AG04450 (cell line): ENCODE measurements at regions not wholly inside any gene's neighbourhood (a gene's known extent, or its start where the extent isn't known, plus 50 kb on each side); places are given as distances from the start of the nearest gene placed in this dataset.
"Not testable (repeated sequence)": the region's sequence is repeated elsewhere in the genome, so short reads cannot be mapped to it uniquely, and the experiment has no call there.

Experiments
- CTCF ChIA-PET: fragments of 300-600, 350-600 bp; formaldehyde crosslinking; extraction: SDS; loops from one replicate; lab custom pipeline; 2022; ENCODE audit warnings: antibody characterized with exemption, inconsistent platforms; lab: Charles Lee
- POLR2A ChIA-PET: fragments of 350-600 bp; formaldehyde crosslinking; extraction: SDS; loops from one replicate; lab custom pipeline; 2021; ENCODE audit warnings: antibody characterized with exemption, inconsistent platforms; lab: Yijun Ruan, JAX
- DNase-seq: peaks from one replicate; pipeline ENCODE4 v3.0.0-alpha.2; 2011; ENCODE audit warnings: low read depth, low spot score
- H3K27ac ChIP-seq: one replicate; pipeline ENCODE4 v1.5.1; 2012; ENCODE audit warnings: low read depth, low read length, control low read depth
- H3K27me3 ChIP-seq: one replicate; pipeline ENCODE4 v1.6.0; 2012; ENCODE audit warnings: low read length; ENCODE audit not compliant: control insufficient read depth, insufficient read depth
- H3K4me3 ChIP-seq: 2 replicates; pipeline ENCODE4 v1.5.1; 2011; ENCODE audit warnings: mild to moderate bottlenecking, low read depth, low read length, control low read depth
- H3K9me3 ChIP-seq: 2 replicates; pipeline ENCODE4 v1.5.1; 2012; ENCODE audit warnings: low read length; ENCODE audit not compliant: control insufficient read depth, insufficient read depth
- TF ChIP-seq, protein P1 (sequence below): IDR thresholded peaks from 2 replicates; pipeline ENCODE4 v1.5.1; 2011; ENCODE audit warnings: low read depth, low read length, control low read depth, inconsistent platforms

DNA sequence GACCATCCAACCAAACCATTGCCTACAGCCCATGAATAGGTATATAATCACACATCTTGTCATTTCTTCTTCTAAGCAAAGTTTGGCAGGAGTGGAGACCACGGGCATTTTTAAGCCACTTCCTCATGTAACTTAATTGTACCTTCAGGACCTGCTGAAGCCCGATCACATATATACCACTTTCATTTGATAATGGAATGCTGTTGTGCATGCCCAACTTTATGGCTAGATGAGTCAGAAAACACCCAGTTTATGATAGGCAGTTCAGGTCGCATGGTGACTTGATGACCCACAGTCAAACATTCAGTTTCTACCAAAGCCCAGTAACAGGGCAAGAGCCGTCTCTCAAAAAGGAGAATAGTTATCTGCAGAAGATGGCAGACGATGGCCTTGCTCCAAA, 2295.0 kb upstream of the ACO1 start:
- DNase-seq = no peak
- TF ChIP-seq, protein P1, sequence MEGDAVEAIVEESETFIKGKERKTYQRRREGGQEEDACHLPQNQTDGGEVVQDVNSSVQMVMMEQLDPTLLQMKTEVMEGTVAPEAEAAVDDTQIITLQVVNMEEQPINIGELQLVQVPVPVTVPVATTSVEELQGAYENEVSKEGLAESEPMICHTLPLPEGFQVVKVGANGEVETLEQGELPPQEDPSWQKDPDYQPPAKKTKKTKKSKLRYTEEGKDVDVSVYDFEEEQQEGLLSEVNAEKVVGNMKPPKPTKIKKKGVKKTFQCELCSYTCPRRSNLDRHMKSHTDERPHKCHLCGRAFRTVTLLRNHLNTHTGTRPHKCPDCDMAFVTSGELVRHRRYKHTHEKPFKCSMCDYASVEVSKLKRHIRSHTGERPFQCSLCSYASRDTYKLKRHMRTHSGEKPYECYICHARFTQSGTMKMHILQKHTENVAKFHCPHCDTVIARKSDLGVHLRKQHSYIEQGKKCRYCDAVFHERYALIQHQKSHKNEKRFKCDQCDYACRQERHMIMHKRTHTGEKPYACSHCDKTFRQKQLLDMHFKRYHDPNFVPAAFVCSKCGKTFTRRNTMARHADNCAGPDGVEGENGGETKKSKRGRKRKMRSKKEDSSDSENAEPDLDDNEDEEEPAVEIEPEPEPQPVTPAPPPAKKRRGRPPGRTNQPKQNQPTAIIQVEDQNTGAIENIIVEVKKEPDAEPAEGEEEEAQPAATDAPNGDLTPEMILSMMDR = no peak
- ChIA-PET POLR2A (no interaction called here), CTCF (no interaction called here)
- Histone ChIP-seq H3K27ac (no peak overlapping the region), H3K9me3 (peaks cover 5% of the 10 kb centered on the region; the same call in 1 of the 2 replicates), H3K4me3 (no peak overlapping the region), H3K27me3 (no peaks in the 10 kb centered on the region)

DNA sequence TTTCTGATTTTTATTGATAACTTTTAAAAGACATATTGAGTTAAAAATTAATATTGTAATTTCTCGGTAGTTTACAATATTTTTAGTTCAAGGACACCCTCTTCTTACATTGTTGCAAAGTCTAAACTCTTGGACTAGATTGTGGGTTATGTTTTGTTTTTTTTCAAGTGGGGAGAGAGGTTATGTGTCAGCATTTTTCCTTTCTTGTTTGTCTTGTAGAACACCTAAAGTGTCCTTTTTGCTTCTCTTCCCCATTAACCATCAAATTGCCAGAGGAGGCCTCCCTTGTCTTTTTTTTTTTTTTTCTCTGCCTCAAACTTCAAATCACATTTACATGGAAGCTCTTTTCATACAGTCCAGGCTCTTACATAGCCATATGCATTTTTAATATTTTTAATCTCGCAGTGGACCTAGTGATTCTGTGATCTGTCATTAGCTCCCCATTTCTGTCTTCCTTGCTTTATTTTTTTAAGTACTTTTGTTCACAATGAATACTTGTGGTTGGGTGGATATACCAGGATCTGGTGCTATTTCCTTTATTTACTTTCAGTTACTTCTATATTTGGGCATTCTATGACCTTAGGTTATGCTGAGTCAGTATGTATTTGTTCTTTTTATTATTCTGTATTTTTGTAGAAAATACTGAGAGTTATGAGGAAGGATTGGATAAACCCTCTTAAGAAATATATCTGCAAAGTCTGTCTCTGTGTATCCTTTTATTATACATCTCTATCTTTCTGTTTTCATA, 2280.6 kb upstream of the ACO1 start:
- CTCF ChIA-PET = no interaction called here
- TF ChIP-seq, protein P1 = no peak
- no peak for DNase-seq
- no peak overlapping the region for H3K27ac ChIP-seq
- no peak overlapping the region for H3K4me3 ChIP-seq
- H3K9me3 ChIP-seq = peaks cover 10% of the 10 kb centered on the region
- H3K27me3 ChIP-seq = no peaks in the 10 kb centered on the region
- POLR2A ChIA-PET = no interaction called here

DNA sequence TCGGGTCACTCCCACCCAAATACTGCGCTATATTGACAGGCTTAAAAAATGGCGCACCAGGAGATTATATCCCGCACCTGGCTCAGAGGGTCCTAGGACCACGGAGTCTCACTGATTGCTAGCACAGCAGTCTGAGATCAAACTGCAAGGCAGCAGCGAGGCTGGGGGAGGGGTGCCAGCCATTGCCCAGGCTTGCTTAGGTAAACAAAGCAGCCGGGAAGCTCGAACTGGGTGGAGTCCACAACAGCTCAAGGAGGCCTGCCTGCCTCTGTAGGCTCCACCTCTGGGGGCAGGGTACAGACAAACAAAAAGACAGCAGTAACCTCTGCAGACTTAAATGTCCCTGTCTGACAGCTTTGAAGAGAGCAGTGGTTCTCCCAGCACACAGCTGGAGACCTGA, 2277.3 kb upstream of the ACO1 start:
- DNase-seq, H3K4me3 ChIP-seq, H3K27me3 ChIP-seq, H3K27ac ChIP-seq, H3K9me3 ChIP-seq, POLR2A ChIA-PET, CTCF ChIA-PET: not testable (repeated sequence)

DNA sequence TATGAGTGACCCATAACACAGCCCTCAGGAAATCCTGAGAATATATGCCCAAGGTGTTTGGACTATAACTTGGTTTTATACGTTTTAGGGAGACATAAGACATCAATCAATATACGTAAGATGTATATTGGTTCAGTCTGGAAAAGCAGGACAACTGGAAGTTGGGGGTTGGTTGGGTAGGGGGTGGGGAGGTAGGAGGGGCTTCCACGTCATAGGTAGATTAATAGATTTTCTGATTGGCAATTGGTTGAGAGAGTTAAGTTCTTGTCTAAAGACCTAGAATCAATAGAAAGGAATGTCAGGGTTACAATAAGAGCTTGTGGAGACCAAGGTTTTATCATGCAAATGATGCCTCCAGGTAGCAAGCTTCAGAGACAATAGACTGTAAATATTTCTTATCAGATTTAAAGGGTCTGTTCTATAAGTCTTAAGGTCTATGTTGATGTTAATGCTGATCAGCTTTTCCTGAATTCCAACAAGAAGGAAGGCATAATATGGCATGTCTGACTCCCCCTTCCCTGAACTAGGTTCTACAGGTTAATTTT, 2267.7 kb upstream of the ACO1 start:
- DNase-seq = no peak
- Histone ChIP-seq H3K9me3 (peaks cover 5% of the 10 kb centered on the region; the same call in 1 of the 2 replicates), H3K27ac (no peak overlapping the region), H3K27me3 (no peaks in the 10 kb centered on the region), H3K4me3 (no peak overlapping the region)
- CTCF ChIA-PET = no interaction called here
- TF ChIP-seq, protein P1 = no peak
- POLR2A ChIA-PET = no interaction called here

DNA sequence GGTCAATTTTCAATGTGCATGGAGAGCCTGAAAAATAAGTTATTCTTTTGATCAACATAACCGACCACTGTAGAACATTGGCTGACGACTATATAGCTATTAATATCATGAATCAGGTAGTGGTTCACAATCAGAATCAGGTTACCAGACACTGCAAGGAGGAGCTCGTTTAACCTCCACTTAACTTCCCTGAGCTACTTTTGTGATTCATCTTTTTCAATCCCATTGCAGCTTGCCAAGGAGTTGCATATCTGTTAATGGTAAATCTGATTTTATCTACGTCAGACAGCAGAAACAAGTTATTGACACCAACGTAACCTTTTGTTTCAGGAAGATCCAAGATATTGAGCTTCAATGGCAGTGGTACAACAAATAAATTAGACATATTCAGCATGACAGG, 2263.8 kb upstream of the ACO1 start:
- no peak for DNase-seq
- POLR2A ChIA-PET = no interaction called here
- no peak overlapping the region for H3K4me3 ChIP-seq
- no peak overlapping the region for H3K27ac ChIP-seq
- TF ChIP-seq, protein P1 = no peak
- no peaks in the 10 kb centered on the region for H3K27me3 ChIP-seq
- CTCF ChIA-PET = no interaction called here
- H3K9me3 ChIP-seq = peaks cover 5% of the 10 kb centered on the region
